CD14-positive monocyte (primary cell): ENCODE measurements at regions not wholly inside any gene's neighbourhood (a gene's known extent, or its start where the extent isn't known, plus 50 kb on each side); places are given as distances from the start of the nearest gene placed in this dataset.

ENCODE experiments used
- DNase-seq, 3 donors: peaks; one replicate each; pipeline ENCODE4 v3.0.0-alpha.2; 2011 to 2022
- H2AFZ ChIP-seq: 2 replicates; pipeline ENCODE4 v1.6.0; 2012; ENCODE audit warnings: mild to moderate bottlenecking, low read depth, low read length, inconsistent platforms; ENCODE audit not compliant: insufficient read depth, poor library complexity, severe bottlenecking
- H3K27ac ChIP-seq, 2 donors: 1 replicate in 1 of 2; 2 replicates in 1 of 2; pipeline ENCODE4 v1.5.1; 2012 to 2013; ENCODE audit warnings: low read length in 2 of 2, control low read depth in 1 of 2, inconsistent platforms in 1 of 2, low read depth in 1 of 2, mild to moderate bottlenecking in 1 of 2
- H3K27me3 ChIP-seq, 2 donors: one replicate each; pipeline versions ENCODE4 v1.6.0 to v1.6.1; 2011 to 2013; ENCODE audit warnings: low read length in 2 of 2; ENCODE audit not compliant: control insufficient read depth in 2 of 2, insufficient read depth in 2 of 2
- H3K36me3 ChIP-seq, 2 donors: replicated peaks in 1 of 2; 1 replicate in 1 of 2; 2 replicates in 1 of 2; pipeline versions ENCODE4 v1.5.1 to v1.6.1; 2012 to 2013; ENCODE audit warnings: low read length in 2 of 2, control low read depth in 1 of 2, inconsistent platforms in 1 of 2, mild to moderate bottlenecking in 1 of 2; ENCODE audit not compliant: insufficient read depth in 2 of 2, control insufficient read depth in 1 of 2
- H3K4me1 ChIP-seq, 2 donors: 1 replicate in 1 of 2; 2 replicates in 1 of 2; pipeline versions ENCODE4 v1.5.1 to v1.6.1; 2012 to 2013; ENCODE audit warnings: low read length in 2 of 2, control low read depth in 1 of 2, inconsistent platforms in 1 of 2, mild to moderate bottlenecking in 1 of 2, moderate library complexity in 1 of 2; ENCODE audit not compliant: insufficient read depth in 2 of 2, control insufficient read depth in 1 of 2
- H3K4me2 ChIP-seq: replicated peaks from 2 replicates; pipeline ENCODE3; 2012; ENCODE audit warnings: low read length, moderate library complexity, mild to moderate bottlenecking; ENCODE audit not compliant: poor library complexity, severe bottlenecking; ENCODE audit errors: extremely low read depth
- H3K4me3 ChIP-seq, 3 experiments: fragments of 200-600 bp in 1 of 3; sonication (generic) in 1 of 3; replicated peaks in 1 of 3; 1 replicate in 2 of 3; 2 replicates in 1 of 3; pipeline ENCODE4 v1.5.1; 2011 to 2013; ENCODE audit warnings: low read length in 3 of 3, mild to moderate bottlenecking in 3 of 3, control low read depth in 2 of 3, low read depth in 2 of 3, inconsistent platforms in 1 of 3, moderate library complexity in 1 of 3
- H3K79me2 ChIP-seq: 2 replicates; pipeline ENCODE4 v1.6.0; 2012; ENCODE audit warnings: mild to moderate bottlenecking, control low read depth, inconsistent platforms, low read length, moderate library complexity; ENCODE audit not compliant: insufficient read depth
- H3K9ac ChIP-seq: 2 replicates; pipeline ENCODE4 v1.6.0; 2017; ENCODE audit warnings: low read length, mild to moderate bottlenecking; ENCODE audit not compliant: insufficient read depth, poor library complexity, severe bottlenecking
- H3K9me3 ChIP-seq, 2 donors: replicated peaks in 1 of 2; 1 replicate in 1 of 2; 2 replicates in 1 of 2; pipeline versions ENCODE4 v1.5.1 to v1.6.1; 2012 to 2013; ENCODE audit warnings: low read length in 2 of 2, control low read depth in 1 of 2; ENCODE audit not compliant: control insufficient read depth in 1 of 2, insufficient read depth in 1 of 2
- H4K20me1 ChIP-seq: 2 replicates; pipeline ENCODE4 v1.6.0; 2012; ENCODE audit warnings: mild to moderate bottlenecking, low read length, control low read depth, moderate library complexity; ENCODE audit not compliant: insufficient read depth
- H3K27ac Mint-ChIP-seq, 7 donors: one replicate each; pipeline ENCODE4 v1.8.0; 2020; ENCODE audit warnings: mild to moderate bottlenecking in 7 of 7, mixed read lengths in 7 of 7, moderate library complexity in 6 of 7, inconsistent platforms in 2 of 7
- H3K27me3 Mint-ChIP-seq, 3 donors: one replicate each; pipeline ENCODE4 v1.8.0; 2021 to 2022; ENCODE audit warnings: low read depth in 3 of 3, mild to moderate bottlenecking in 3 of 3, mixed read lengths in 3 of 3, moderate library complexity in 3 of 3, inconsistent platforms in 1 of 3
- H3K36me3 Mint-ChIP-seq, 2 donors: one replicate each; pipeline ENCODE4 v1.8.0; 2020; ENCODE audit warnings: mixed read lengths in 2 of 2, inconsistent platforms in 1 of 2, mild to moderate bottlenecking in 1 of 2
- H3K4me1 Mint-ChIP-seq: one replicate; pipeline ENCODE4 v1.8.0; 2020; ENCODE audit warnings: mild to moderate bottlenecking, mixed read lengths
- H3K4me3 Mint-ChIP-seq, 2 donors: one replicate each; pipeline ENCODE4 v1.8.0; 2020; ENCODE audit warnings: mild to moderate bottlenecking in 2 of 2, mixed read lengths in 2 of 2, moderate library complexity in 1 of 2
- H3K9me3 Mint-ChIP-seq, 7 donors: one replicate each; pipeline ENCODE4 v1.8.0; 2020 to 2022; ENCODE audit warnings: mixed read lengths in 7 of 7, mild to moderate bottlenecking in 6 of 7, moderate library complexity in 6 of 7, inconsistent platforms in 2 of 7
- CTCF ChIP-seq: fragments of 200-600 bp; IDR thresholded peaks from one replicate; pipeline ENCODE4 v1.8.0; 2022; ENCODE audit warnings: antibody characterized with exemption, mild to moderate bottlenecking
- WGBS: methylation state at CpG from one replicate; pipeline ENCODE4 v1.1.5; 2013; ENCODE audit warnings: missing lambda C conversion rate; ENCODE audit not compliant: insufficient coverage; 5-methylcytosine and 5-hydroxymethylcytosine counted together
- intact Hi-C, 2 donors: fragments of 100-400 bp; cut with micrococcal nuclease; formaldehyde crosslinking; loops; one replicate each; pipeline versions ENCODE4 v1.15.0 to v1.15.1; 2023

GRCh38 chr10:124293616-124294449 is 124.9 kb downstream of the OAT start:
- intact Hi-C loops = loop anchor here in 1 of 2 donors (5.0 to 10.0 kb wide), 2 partner anchors 42 to 91 kb away; no protein-coding TSS in a partner anchor
- Mint-ChIP-seq H3K27ac (peak overlapping the region in 4 of 7 donors; percentile 5 to 66 (median 28)), H3K4me3 (no peak overlapping the region), H3K27me3 (peaks cover 0 to 11% (median 0%) of the 10 kb centered on the region in 3 donors), H3K36me3 (no peaks in the 10 kb centered on the region), H3K4me1 (peaks cover 49% of the 10 kb centered on the region), H3K9me3 (peaks cover 0 to 8% (median 2%) of the 10 kb centered on the region in 7 donors)
- Histone ChIP-seq H3K9me3 (no peaks in the 10 kb centered on the region), H3K27ac (no peak overlapping the region), H3K4me1 (peaks cover 37 to 43% of the 10 kb centered on the region in 2 donors), H3K9ac (no peak overlapping the region), H3K4me2 (no peak overlapping the region), H2AFZ (no peak overlapping the region), H3K79me2 (no peaks in the 10 kb centered on the region), H4K20me1 (no peaks in the 10 kb centered on the region), H3K4me3 (no peak overlapping the region), H3K27me3 (no peaks in the 10 kb centered on the region), H3K36me3 (no peaks in the 10 kb centered on the region)
- WGBS = 93% methylated on average over 10 of the region's 22 CpGs
- DNase-seq = no peak
- no peak for TF ChIP-seq CTCF

GRCh38 chr10:124292911-124293615 is 125.7 kb downstream of the OAT start:
- H3K36me3 Mint-ChIP-seq = no peaks in the 10 kb centered on the region
- peak overlapping the region in 2 of 7 donors; percentile 6 to 50 for H3K27ac Mint-ChIP-seq

More at GRCh38 chr10:124292911-124293615, 125.7 kb downstream of the OAT start:
- H3K4me1 ChIP-seq = peaks cover 45 to 50% of the 10 kb centered on the region in 2 donors
- H3K27ac ChIP-seq = no peak overlapping the region
- H3K4me3 ChIP-seq = no peak overlapping the region
- Mint-ChIP-seq H3K4me1 (peaks cover 57% of the 10 kb centered on the region), H3K4me3 (no peak overlapping the region), H3K27me3 (peaks cover 0 to 11% (median 0%) of the 10 kb centered on the region in 3 donors), H3K9me3 (peaks cover 0 to 8% (median 2%) of the 10 kb centered on the region in 7 donors)
- no peaks in the 10 kb centered on the region for H3K27me3 ChIP-seq
- 90% methylated on average over 16 of the region's 17 CpGs for WGBS
- no peak overlapping the region for H2AFZ ChIP-seq
- no peaks in the 10 kb centered on the region for H3K79me2 ChIP-seq
- H3K9ac ChIP-seq = no peak overlapping the region
- H4K20me1 ChIP-seq = no peaks in the 10 kb centered on the region
- no peaks in the 10 kb centered on the region for H3K9me3 ChIP-seq
- H3K4me2 ChIP-seq = no peak overlapping the region
- no peak for TF ChIP-seq CTCF
- intact Hi-C loops = loop anchor here in 1 of 2 donors (5.0 to 10.0 kb wide), 2 partner anchors 41 to 92 kb away; no protein-coding TSS in a partner anchor
- DNase-seq = no peak
- no peaks in the 10 kb centered on the region for H3K36me3 ChIP-seq
